ENCODE measurements at regions not wholly inside any gene's neighbourhood (a gene's known extent, or its start where the extent isn't known, plus 50 kb on each side); places are given as distances from the start of the nearest gene placed in this dataset.

DNA sequence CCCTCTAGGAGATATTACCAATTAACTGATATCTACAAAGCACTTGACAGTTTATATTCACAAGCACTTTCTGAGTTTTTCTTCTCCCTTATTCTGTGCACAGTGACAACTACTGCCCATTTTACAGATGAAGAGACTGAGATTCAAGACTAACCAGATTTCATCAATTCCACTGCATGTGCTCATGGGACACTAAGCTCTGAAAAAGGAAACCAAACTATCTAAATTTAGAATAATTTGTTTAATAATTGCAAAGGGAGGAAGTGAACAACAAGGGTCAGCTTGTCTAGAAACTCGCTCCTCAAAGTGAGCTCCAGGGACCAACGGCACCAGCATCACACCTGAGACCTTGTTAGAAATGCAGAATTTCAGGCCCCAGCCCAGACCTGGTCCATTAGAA, 50.8 kb upstream of the MYLIP start:
- H3K4me3 ChIP-seq (ENCODE audit: low read length): no peak overlapping the region
- no peak for DNase-seq (ENCODE audit: low read depth, low spot score)

- H3K4me3 ChIP-seq (ENCODE audit: low read length): no peak overlapping the region
- DNase-seq (ENCODE audit: low read depth, low spot score): no peak
Observed at GRCh38 chr6:16069671-16070070, 59.2 kb upstream of the MYLIP start.

DNA sequence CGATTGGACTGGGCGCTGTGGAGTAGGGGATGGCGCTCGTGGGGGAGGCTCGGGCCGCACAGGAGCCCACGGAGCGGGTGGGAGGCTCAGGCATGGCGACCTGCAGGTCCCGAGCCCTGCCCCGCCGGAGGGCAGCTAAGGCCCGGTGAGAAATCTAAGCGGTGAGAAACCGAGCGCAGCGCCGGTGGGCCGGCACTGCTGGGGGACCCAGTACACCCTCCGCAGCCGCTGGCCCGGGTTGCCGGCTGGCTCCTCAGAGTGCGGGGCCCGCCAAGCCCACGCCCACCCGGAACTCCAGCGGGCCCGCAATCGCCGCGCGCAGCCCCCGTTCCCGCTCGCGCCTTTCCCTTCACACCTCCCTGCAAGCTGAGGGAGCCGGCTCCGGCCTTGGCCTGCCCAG, 59.7 kb upstream of the MYLIP start:
- no peak overlapping the region for H3K4me3 ChIP-seq (ENCODE audit: low read length)
- DNase-seq (ENCODE audit: low read depth, low spot score): no peak

GRCh38 chr6:16067568-16067967, 61.3 kb upstream of the MYLIP start:
- DNase-seq (ENCODE audit: low read depth, low spot score): no peak
- no peak overlapping the region for H3K4me3 ChIP-seq (ENCODE audit: low read length)

- no peak for DNase-seq (ENCODE audit: low read depth, low spot score)
- H3K4me3 ChIP-seq (ENCODE audit: low read length): no peak overlapping the region
Observed at GRCh38 chr6:16064671-16065072, 64.2 kb upstream of the MYLIP start.

DNA sequence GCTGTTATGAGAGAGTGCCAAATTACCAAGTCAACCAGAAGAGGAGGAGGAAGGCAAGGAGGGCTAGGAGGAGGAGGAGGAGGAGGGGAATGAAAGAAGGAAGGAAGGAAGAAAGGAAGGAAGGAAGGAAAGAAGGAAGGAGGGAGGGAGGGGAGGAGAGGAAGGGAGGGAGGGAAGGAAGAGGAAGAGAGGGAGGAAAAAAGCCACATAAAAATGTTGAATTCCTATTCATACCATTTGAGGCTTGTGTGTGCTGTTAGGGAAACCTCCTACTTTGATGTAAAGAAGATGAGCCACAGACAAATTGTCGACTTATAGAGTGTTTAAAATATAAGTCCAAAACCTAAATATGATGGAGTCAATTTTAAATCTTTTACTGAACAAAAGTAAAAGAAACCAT, 65.3 kb upstream of the MYLIP start:
- no peak for DNase-seq (ENCODE audit: low read depth, low spot score)
- H3K4me3 ChIP-seq (ENCODE audit: low read length): no peak overlapping the region

DNA sequence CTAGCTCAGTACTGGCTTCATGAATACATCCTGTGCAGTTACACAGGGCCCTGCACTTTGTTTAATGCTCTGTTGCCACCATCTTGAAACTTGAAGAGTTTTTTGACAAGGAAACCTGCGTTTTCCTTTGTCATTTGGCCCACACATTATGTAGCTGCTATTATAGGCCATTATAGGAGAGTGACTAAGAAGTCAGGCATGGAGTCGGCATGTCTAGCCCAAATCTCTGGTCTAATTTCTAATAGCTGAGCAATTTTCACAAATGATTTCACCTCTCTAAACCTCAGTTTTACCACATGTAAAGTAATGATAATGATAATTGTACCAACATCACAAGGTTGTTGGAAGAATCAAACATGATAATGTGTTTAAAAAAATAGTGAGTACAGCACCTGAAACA, 67.1 kb upstream of the MYLIP start:
- DNase-seq (ENCODE audit: low read depth, low spot score): no peak
- H3K4me3 ChIP-seq (ENCODE audit: low read length): no peak overlapping the region

DNA sequence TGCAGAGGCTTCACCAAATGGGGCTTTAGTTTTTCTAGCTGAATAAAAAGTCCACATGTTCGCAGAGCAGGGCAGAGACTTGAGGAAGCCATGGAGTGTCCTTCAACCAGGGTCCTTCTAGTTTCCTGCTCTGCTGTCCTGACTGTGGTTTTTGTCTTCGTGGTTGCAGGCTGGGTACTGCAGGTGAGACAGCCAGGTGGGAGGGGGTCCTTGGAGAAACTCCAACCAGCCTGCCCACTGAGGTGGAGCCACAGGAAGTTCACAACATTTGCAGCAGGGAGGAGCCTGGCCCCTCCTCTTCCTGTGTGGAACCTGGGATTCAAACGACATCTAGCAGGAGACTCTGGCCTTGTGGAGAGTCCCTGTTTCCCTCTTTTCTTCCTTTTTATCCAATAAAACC, 68.8 kb upstream of the MYLIP start:
- H3K4me3 ChIP-seq (ENCODE audit: low read length): no peak overlapping the region
- no peak for DNase-seq (ENCODE audit: low read depth, low spot score)

DNA sequence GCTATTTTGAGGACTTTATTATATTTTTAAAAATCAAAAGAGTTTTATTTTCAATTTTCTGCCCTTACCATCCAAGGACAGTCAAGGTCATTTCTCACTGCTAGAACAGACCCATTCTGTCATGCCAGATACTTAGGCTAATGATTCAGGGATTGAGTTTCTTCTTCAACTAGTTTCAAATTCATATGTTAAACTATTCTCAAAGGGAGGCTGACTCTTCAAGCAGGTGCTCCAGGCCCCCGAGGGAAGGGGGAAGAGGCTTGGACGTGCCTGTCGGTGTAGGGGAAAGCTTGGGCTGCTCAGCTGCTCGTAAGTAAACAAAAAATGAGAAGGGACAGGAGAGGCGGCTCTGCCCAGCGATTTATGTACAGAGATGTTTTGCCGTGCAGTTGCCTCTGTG, 69.4 kb upstream of the MYLIP start:
- DNase-seq (ENCODE audit: low read depth, low spot score): no peak
- H3K4me3 ChIP-seq (ENCODE audit: low read length): no peak overlapping the region

- DNase-seq (ENCODE audit: low read depth, low spot score): no peak
- no peak overlapping the region for H3K4me3 ChIP-seq (ENCODE audit: low read length)
Observed at GRCh38 chr6:16058929-16059345, 69.9 kb upstream of the MYLIP start.

- no peak overlapping the region for H3K4me3 ChIP-seq (ENCODE audit: low read length)
- no peak for DNase-seq (ENCODE audit: low read depth, low spot score)
Observed at GRCh38 chr6:16058201-16058928, 70.5 kb upstream of the MYLIP start.

DNA sequence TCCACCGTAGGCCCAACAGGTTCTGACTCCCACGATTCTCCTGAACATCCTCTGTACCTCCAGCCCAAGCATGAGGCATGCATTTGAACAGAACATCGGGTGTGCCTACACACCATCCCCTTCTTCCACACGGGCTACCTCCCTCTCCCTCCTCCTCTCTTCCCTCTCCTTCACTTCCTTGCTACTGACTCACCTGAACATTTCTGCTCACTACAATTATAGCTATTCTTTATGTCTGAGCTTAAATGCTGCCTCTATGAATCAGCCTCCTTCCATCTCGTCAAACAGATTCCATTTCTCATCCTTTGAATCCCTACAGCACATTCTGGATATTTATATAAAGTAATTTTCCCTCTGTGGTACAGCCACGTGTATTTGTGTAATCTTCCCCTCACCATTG, 71.4 kb upstream of the MYLIP start:
- no peak for DNase-seq (ENCODE audit: low read depth, low spot score)
- H3K4me3 ChIP-seq (ENCODE audit: low read length): no peak overlapping the region

DNA sequence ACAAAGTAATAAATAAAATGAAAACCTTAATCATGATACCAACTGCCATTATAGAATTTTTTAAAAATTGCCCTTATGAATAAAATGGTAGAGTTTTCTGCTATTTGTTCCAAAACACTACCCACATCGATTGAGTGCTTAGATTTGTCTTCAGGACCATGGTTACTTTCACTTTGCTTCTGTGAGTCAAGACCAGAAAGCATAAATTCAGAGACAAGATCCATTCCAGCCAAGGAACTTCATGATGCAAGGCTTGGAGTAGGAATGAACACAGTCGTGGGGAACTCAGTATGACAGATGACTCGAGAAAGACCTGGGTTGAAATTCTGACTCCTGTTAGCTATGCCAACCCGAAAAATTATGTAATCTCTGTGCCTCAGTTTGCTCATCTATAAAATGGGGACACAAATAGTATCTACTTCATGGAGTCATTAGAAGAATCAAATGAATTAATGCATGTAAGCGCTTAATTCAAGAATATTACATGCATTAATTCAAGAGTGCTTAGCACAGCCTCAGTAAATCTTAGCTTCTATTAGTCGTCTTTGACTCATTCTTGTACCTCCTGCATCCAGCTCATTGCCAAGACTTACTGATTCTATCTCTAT, 72.5 kb upstream of the MYLIP start:
- no peak overlapping the region for H3K4me3 ChIP-seq (ENCODE audit: low read length)
- no peak for DNase-seq (ENCODE audit: low read depth, low spot score)

GRCh38 chr6:16055852-16056251, 73.0 kb upstream of the MYLIP start:
- no peak overlapping the region for H3K4me3 ChIP-seq (ENCODE audit: low read length)
- no peak for DNase-seq (ENCODE audit: low read depth, low spot score)

- DNase-seq (ENCODE audit: low read depth, low spot score): no peak
- H3K4me3 ChIP-seq (ENCODE audit: low read length): no peak overlapping the region
Observed at GRCh38 chr6:16049168-16049567, 79.7 kb upstream of the MYLIP start.

DNA sequence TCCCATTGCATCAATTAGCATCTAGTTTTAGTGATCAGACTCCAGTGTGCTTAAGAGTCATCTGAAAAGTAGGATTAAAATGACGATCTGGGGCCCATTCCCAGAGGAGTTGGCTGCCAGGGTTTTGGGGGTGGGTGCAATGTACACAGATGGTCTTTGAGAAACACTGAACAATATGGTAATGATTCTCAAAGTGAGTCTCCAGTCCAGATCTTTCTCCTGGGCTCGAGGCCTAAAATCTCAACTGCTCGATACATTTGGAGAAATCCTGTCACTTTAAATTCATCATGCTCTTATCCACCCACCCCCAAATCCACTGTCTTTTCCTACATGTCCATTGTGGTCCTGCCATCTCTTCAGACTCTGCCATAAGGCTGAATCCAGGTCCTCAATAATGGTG, 80.7 kb upstream of the MYLIP start:
- no peak for DNase-seq (ENCODE audit: low read depth, low spot score)
- H3K4me3 ChIP-seq (ENCODE audit: low read length): no peak overlapping the region

DNA sequence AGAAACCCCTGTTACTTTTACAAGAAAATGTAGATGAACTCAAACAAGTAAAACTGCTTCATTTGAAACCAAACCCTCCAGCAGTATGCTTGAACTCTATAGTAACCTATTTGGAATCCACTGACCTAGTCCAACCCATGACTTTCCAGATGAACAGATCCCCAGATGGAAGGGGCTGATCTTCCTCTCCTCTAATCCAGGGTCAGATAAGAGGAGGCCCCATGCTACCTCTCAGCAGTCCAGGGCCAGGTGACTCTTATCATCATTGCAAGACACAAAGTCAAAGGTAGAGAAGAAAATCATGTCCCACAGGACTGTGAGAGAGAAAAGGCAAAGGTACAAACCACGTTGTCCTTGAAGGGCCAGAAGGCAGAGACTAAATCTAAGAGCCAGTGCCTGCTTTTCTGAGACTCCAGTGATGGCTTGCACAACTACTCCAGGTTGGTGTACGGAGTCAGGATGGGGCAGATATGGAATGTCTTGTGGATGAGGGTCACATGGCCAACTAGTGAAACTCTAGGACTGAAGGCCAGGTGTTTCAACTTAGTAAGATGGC, 81.4 kb upstream of the MYLIP start:
- no peak for DNase-seq (ENCODE audit: low read depth, low spot score)
- H3K4me3 ChIP-seq (ENCODE audit: low read length): no peak overlapping the region

DNA sequence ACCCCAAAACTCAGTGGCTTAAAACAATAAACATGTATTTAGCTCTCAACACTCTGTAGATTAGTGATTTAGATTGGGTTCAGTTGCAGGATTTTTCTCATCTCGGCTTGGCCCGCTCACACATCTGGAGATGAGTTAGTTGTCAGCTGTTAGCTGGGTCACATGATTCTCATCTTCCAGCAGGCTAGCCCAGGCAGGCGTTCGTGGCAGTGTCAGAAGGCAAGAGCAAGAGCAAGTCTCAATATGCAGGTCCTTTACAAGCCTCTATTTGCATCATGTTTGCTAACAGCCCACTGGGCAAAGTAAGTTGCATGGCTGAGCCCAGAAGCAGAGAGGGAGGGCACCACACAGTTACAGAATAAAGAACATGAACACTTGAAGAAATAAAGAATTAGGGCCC, 83.6 kb upstream of the MYLIP start:
- no peak overlapping the region for H3K4me3 ChIP-seq (ENCODE audit: low read length)
- no peak for DNase-seq (ENCODE audit: low read depth, low spot score)

DNA sequence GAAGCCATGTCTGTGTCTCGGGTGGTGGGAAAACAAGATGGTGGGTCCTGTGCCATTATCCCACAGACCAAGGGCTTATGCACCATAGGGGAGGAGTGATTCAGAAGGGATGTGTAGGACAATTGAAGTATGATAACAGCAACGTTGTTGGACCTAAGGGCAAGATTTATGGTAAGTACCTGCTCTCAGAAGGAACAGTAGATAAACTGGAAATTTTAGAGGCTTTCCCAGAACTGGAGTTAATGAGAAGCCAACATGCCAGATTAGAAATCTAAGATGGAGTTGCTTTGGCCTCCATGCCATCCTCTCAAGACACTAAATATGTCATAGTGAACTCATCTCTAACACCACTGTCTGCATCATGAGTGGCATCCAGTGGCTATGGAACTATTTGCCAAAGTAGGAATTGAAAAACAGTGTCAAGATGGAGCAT, 84.7 kb upstream of the MYLIP start:
- H3K4me3 ChIP-seq (ENCODE audit: low read length): no peak overlapping the region
- DNase-seq (ENCODE audit: low read depth, low spot score): no peak

DNA sequence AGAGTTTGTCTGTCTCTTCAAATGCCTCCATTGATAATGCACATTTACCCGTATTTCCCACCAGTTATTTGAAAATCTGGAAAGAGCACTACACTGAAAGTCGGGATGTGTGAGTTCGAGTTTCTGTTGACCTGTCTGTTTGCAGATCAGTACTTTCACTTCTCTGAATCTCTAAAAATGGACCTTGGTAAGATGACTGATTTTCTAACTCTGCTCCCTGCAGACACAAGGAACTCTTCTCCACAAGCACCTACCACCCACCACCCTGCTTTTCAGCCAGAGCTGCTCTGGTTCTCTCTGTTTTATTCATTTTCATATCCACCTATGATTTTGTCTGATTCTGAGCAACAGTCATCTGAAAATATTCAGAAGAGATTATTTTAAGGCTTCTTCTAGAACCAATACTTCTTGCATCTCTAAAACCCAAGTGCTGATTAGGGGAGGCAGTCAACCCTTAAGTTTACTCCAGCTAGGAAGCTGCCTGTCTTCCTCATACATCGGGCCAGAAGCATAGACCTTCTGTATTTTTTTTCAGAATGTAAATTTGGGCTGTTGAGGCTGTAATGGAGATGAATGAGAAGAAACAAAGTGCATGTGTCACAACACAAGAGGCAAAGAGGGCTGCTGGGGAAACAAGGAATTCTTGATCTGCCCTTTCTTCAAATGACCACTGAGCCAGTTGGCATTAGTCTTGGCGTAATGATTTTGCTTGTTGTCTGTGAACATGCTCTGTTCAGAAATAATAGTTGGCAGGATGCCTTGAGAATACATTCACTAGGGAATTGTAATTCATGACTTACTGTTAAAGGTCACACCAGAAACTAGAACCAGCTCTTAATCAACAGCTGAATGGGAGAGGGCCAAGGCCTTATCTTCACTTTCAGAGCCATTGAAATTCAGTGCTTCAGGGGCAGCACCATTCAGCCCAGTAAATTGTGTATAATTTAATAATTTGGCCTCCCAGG, 85.4 kb upstream of the MYLIP start:
- DNase-seq (ENCODE audit: low read depth, low spot score): no peak
- no peak overlapping the region for H3K4me3 ChIP-seq (ENCODE audit: low read length)

All from Jurkat, Clone E6-1 (cell line).